Esophagus squamous epithelium (tissue), 4 donors: ENCODE measurements at regions not wholly inside any gene's neighbourhood (a gene's known extent, or its start where the extent isn't known, plus 50 kb on each side); places are given as distances from the start of the nearest gene placed in this dataset.

Experiments
- POLR2A ChIP-seq, 4 donors: fragments of 450-650 bp; IDR thresholded peaks; one replicate each; pipeline ENCODE4 v1.6.1; 2017; ENCODE audit warnings: antibody characterized with exemption in 4 of 4, mild to moderate bottlenecking in 4 of 4, moderate library complexity in 3 of 4
- TF ChIP-seq, protein P1 (sequence below), 6 experiments: fragments of 450-650 bp in 4 of 6; fragments of 200-600 bp in 2 of 6; sonication (generic) in 2 of 6; IDR thresholded peaks; one replicate each; pipeline ENCODE4 v1.5.1; 2016 to 2019; ENCODE audit warnings: antibody characterized with exemption in 6 of 6, mild to moderate bottlenecking in 4 of 6, moderate library complexity in 4 of 6

DNA sequence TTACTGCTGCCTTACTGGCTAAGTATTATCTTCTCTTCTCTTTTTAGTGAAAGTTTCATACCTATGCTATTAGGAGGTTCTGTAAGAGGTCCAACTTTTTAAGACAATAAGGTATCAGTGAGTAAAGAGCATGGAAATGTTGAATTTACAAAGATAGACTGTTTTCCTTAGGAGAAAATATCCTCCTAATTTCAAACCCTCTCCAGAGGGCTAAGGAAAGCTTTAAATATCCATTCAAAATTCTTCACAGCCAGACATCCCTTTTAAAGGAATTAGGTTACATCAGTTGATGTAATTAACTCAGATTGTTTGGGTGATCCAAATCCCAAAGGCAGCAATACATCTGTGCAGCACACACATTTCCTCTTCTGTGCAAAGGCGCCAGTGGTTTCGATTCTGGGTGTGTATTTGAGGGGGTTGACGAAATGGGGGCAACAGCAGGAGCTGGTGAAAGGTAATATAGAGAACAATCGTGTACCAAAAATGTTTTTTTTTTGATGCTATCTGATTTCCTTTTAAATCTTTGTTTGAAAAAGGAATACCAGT lies 273.8 kb upstream of the RPS23 start:
- TF ChIP-seq, protein P1, sequence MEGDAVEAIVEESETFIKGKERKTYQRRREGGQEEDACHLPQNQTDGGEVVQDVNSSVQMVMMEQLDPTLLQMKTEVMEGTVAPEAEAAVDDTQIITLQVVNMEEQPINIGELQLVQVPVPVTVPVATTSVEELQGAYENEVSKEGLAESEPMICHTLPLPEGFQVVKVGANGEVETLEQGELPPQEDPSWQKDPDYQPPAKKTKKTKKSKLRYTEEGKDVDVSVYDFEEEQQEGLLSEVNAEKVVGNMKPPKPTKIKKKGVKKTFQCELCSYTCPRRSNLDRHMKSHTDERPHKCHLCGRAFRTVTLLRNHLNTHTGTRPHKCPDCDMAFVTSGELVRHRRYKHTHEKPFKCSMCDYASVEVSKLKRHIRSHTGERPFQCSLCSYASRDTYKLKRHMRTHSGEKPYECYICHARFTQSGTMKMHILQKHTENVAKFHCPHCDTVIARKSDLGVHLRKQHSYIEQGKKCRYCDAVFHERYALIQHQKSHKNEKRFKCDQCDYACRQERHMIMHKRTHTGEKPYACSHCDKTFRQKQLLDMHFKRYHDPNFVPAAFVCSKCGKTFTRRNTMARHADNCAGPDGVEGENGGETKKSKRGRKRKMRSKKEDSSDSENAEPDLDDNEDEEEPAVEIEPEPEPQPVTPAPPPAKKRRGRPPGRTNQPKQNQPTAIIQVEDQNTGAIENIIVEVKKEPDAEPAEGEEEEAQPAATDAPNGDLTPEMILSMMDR (IDR thresholded peaks at IDR 0.05), result no peak
- no peak for TF ChIP-seq POLR2A (IDR thresholded peaks at IDR 0.05)
